Endothelial cell of umbilical vein (primary cell): ENCODE measurements at regions not wholly inside any gene's neighbourhood (a gene's known extent, or its start where the extent isn't known, plus 50 kb on each side); places are given as distances from the start of the nearest gene placed in this dataset.

Experiments
- CTCF ChIP-seq, 2 donors: IDR thresholded peaks; 1 replicate in 1 of 2; 2 replicates in 1 of 2; pipeline ENCODE4 v1.5.1; 2011; ENCODE audit warnings: low read length in 2 of 2, mild to moderate bottlenecking in 2 of 2, moderate library complexity in 2 of 2, control low read depth in 1 of 2, inconsistent platforms in 1 of 2, low read depth in 1 of 2; ENCODE audit not compliant: insufficient read depth in 1 of 2; ENCODE audit errors: extremely low read depth in 1 of 2
- EZH2 ChIP-seq: IDR thresholded peaks from 2 replicates; pipeline ENCODE4 v1.6.1; 2012; ENCODE audit warnings: borderline replicate concordance, low read depth, mild to moderate bottlenecking, moderate library complexity, low read length, inconsistent platforms; ENCODE audit not compliant: severe bottlenecking
- GATA2 ChIP-seq: IDR thresholded peaks from 2 replicates; pipeline ENCODE4 v1.7.0; 2011; ENCODE audit warnings: low read depth, mild to moderate bottlenecking, moderate library complexity, mixed read lengths, low read length; ENCODE audit not compliant: insufficient read length, insufficient read depth
- JUN ChIP-seq: IDR thresholded peaks from 2 replicates; pipeline ENCODE4 v1.6.1; 2011; ENCODE audit warnings: borderline replicate concordance, low read depth; ENCODE audit not compliant: insufficient read length, insufficient read depth
- MAX ChIP-seq: IDR thresholded peaks from 2 replicates; pipeline ENCODE4 v1.6.1; 2011; ENCODE audit not compliant: insufficient read depth, insufficient read length
- MYC ChIP-seq: IDR thresholded peaks from one replicate; pipeline ENCODE4 v1.6.1; 2011; ENCODE audit warnings: mild to moderate bottlenecking, low read depth, low read length
- POLR2A ChIP-seq: IDR thresholded peaks from 2 replicates; pipeline ENCODE4 v1.6.1; 2012; ENCODE audit warnings: low read depth, mild to moderate bottlenecking, control low read depth, low read length
- POLR2AphosphoS5 ChIP-seq: IDR thresholded peaks from 2 replicates; pipeline ENCODE4 v1.6.1; 2012; ENCODE audit warnings: low read depth, mild to moderate bottlenecking, control low read depth, low read length, moderate library complexity; ENCODE audit not compliant: insufficient read depth

- no peak for TF ChIP-seq CTCF (IDR thresholded peaks at IDR 0.05; ENCODE audit: extremely low read depth in 1 of 2, insufficient read depth in 1 of 2, low read depth in 1 of 2, low read length in 2 of 2)
- no peak for TF ChIP-seq POLR2A
- TF ChIP-seq MYC = no peak
- TF ChIP-seq JUN = no peak
- no peak for TF ChIP-seq POLR2AphosphoS5
- TF ChIP-seq EZH2 = no peak
- TF ChIP-seq MAX = no peak
- TF ChIP-seq GATA2 = no peak
Observed at GRCh38 chr21:21929789-21930188, 931.6 kb downstream of the NCAM2 start.
